GM23338 (cell line): ENCODE measurements at regions not wholly inside any gene's neighbourhood (a gene's known extent, or its start where the extent isn't known, plus 50 kb on each side); places are given as distances from the start of the nearest gene placed in this dataset.

Experiments used
- ATAC-seq: fragments of 200-7000 bp; cut with Tn5 transposase; 3 replicates; pipeline ENCODE4 v1.9.1; 2020
- DNase-seq: peaks from one replicate; pipeline ENCODE4 v3.0.0-alpha.2; 2015; ENCODE audit warnings: low spot score
- H2AFZ ChIP-seq: fragments of 200-600 bp; sonication (generic); 2 replicates; pipeline ENCODE4 v1.8.0; 2016; ENCODE audit warnings: antibody characterized with exemption, mild to moderate bottlenecking, moderate library complexity
- H3F3A ChIP-seq: fragments of 200-600 bp; sonication (generic); replicated peaks from 2 replicates; pipeline ENCODE4 v1.8.0; 2017; ENCODE audit warnings: antibody characterized with exemption, mixed run types, low read depth
- H3K27ac ChIP-seq: fragments of 200-600 bp; sonication (generic); 2 replicates; pipeline ENCODE4 v1.6.1; 2016; ENCODE audit warnings: low read depth
- H3K27me3 ChIP-seq: fragments of 200-600 bp; sonication (generic); 2 replicates; pipeline ENCODE4 v1.8.0; 2016; ENCODE audit warnings: mild to moderate bottlenecking, mixed run types, moderate library complexity; ENCODE audit not compliant: insufficient read depth
- H3K36me3 ChIP-seq: fragments of 200-600 bp; sonication (generic); 2 replicates; pipeline ENCODE4 v1.8.0; 2016; ENCODE audit warnings: mild to moderate bottlenecking; ENCODE audit not compliant: insufficient read depth
- H3K4me1 ChIP-seq: fragments of 200-600 bp; sonication (generic); 2 replicates; pipeline ENCODE4 v1.8.0; 2016; ENCODE audit warnings: mild to moderate bottlenecking, moderate library complexity; ENCODE audit not compliant: insufficient read depth
- H3K4me2 ChIP-seq: fragments of 200-600 bp; sonication (generic); 2 replicates; pipeline ENCODE4 v1.7.1; 2017; ENCODE audit warnings: mixed run types
- H3K4me3 ChIP-seq: fragments of 200-600 bp; sonication (generic); 2 replicates; pipeline ENCODE4 v1.6.1; 2016; ENCODE audit warnings: mixed run types
- H3K79me2 ChIP-seq: fragments of 200-600 bp; sonication (generic); replicated peaks from 2 replicates; pipeline ENCODE4 v1.8.0; 2017; ENCODE audit warnings: mild to moderate bottlenecking; ENCODE audit not compliant: insufficient read depth
- H3K9me2 ChIP-seq: fragments of 200-600 bp; sonication (generic); 2 replicates; pipeline ENCODE4 v1.8.0; 2017; ENCODE audit not compliant: insufficient read depth
- H4K20me1 ChIP-seq: fragments of 200-600 bp; sonication (generic); replicated peaks from 2 replicates; pipeline ENCODE4 v1.8.0; 2017; ENCODE audit warnings: mild to moderate bottlenecking; ENCODE audit not compliant: insufficient read depth
- H3K27ac Mint-ChIP-seq: 2 replicates; pipeline ENCODE4 v1.8.0; 2020; ENCODE audit warnings: inconsistent platforms, mild to moderate bottlenecking, moderate library complexity, mixed read lengths
- H3K27me3 Mint-ChIP-seq: 3 replicates; pipeline ENCODE4 v1.8.0; 2022; ENCODE audit warnings: low read depth, mild to moderate bottlenecking, moderate library complexity, mixed read lengths, inconsistent platforms; ENCODE audit not compliant: insufficient read depth, poor library complexity
- H3K36me3 Mint-ChIP-seq: 3 replicates; pipeline ENCODE4 v1.8.0; 2021; ENCODE audit warnings: low read depth, mild to moderate bottlenecking, inconsistent platforms, moderate library complexity, mixed read lengths
- H3K4me1 Mint-ChIP-seq: 3 replicates; pipeline ENCODE4 v1.8.0; 2020; ENCODE audit warnings: mild to moderate bottlenecking, inconsistent platforms, mixed read lengths
- H3K4me3 Mint-ChIP-seq: 3 replicates; pipeline ENCODE4 v1.8.0; 2021; ENCODE audit warnings: moderate library complexity, mild to moderate bottlenecking, inconsistent platforms, mixed read lengths
- H3K9me3 Mint-ChIP-seq: 3 replicates; pipeline ENCODE4 v1.8.0; 2020; ENCODE audit warnings: moderate library complexity, mild to moderate bottlenecking, inconsistent platforms, mixed read lengths
- JUNB ChIP-seq: IDR thresholded peaks from one replicate; pipeline ENCODE4 v1.6.1; 2016; ENCODE audit warnings: antibody characterized with exemption; ENCODE audit not compliant: unreplicated experiment
- POLR2AphosphoS5 ChIP-seq: IDR thresholded peaks from 2 replicates; pipeline ENCODE4 v1.6.1; 2016; ENCODE audit warnings: antibody characterized with exemption, low read depth
- STAT1 ChIP-seq: IDR thresholded peaks from one replicate; pipeline ENCODE4 v1.6.1; 2016; ENCODE audit warnings: antibody characterized with exemption; ENCODE audit not compliant: unreplicated experiment
- ZNF114 ChIP-seq: fragments of 250-450 bp; sonication (Bioruptor Pico); IDR thresholded peaks from 2 replicates; pipeline ENCODE4 v1.5.0; 2020; ENCODE audit warnings: mild to moderate bottlenecking, moderate library complexity
- ZNF331 ChIP-seq: fragments of 250-450 bp; sonication (Bioruptor Pico); IDR thresholded peaks from 2 replicates; pipeline ENCODE4 v1.5.0; 2020; ENCODE audit warnings: low read depth, mild to moderate bottlenecking, moderate library complexity
- TF ChIP-seq, protein P1 (sequence below): fragments of 250-450 bp; sonication (Bioruptor Pico); IDR thresholded peaks from 2 replicates; pipeline ENCODE4 v1.5.0; 2020; ENCODE audit warnings: mild to moderate bottlenecking, moderate library complexity
- TF ChIP-seq, protein P2 (sequence below): IDR thresholded peaks from 2 replicates; pipeline ENCODE4 v1.6.1; 2016; ENCODE audit warnings: antibody characterized with exemption

DNA sequence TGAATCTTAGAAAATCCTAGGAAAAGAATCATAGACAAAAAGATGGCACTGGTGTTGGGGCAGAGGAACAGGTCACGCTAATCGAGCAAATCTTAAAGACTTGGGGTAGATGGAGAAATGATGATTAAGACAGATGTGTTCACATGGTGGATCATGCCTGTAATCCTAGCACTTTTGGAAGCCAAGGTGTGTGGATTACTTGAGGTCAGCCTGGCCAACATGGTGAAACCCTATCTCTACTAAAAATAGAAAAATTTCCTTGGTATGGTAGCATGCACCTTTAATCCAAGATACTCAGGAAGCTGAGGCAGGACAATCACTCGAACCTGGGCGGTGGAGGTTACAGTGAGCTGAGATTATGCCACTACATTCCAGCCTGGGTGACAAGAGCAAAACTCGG, 145.7 kb upstream of the HSFY2 start (continued):
- TF ChIP-seq, protein P1, sequence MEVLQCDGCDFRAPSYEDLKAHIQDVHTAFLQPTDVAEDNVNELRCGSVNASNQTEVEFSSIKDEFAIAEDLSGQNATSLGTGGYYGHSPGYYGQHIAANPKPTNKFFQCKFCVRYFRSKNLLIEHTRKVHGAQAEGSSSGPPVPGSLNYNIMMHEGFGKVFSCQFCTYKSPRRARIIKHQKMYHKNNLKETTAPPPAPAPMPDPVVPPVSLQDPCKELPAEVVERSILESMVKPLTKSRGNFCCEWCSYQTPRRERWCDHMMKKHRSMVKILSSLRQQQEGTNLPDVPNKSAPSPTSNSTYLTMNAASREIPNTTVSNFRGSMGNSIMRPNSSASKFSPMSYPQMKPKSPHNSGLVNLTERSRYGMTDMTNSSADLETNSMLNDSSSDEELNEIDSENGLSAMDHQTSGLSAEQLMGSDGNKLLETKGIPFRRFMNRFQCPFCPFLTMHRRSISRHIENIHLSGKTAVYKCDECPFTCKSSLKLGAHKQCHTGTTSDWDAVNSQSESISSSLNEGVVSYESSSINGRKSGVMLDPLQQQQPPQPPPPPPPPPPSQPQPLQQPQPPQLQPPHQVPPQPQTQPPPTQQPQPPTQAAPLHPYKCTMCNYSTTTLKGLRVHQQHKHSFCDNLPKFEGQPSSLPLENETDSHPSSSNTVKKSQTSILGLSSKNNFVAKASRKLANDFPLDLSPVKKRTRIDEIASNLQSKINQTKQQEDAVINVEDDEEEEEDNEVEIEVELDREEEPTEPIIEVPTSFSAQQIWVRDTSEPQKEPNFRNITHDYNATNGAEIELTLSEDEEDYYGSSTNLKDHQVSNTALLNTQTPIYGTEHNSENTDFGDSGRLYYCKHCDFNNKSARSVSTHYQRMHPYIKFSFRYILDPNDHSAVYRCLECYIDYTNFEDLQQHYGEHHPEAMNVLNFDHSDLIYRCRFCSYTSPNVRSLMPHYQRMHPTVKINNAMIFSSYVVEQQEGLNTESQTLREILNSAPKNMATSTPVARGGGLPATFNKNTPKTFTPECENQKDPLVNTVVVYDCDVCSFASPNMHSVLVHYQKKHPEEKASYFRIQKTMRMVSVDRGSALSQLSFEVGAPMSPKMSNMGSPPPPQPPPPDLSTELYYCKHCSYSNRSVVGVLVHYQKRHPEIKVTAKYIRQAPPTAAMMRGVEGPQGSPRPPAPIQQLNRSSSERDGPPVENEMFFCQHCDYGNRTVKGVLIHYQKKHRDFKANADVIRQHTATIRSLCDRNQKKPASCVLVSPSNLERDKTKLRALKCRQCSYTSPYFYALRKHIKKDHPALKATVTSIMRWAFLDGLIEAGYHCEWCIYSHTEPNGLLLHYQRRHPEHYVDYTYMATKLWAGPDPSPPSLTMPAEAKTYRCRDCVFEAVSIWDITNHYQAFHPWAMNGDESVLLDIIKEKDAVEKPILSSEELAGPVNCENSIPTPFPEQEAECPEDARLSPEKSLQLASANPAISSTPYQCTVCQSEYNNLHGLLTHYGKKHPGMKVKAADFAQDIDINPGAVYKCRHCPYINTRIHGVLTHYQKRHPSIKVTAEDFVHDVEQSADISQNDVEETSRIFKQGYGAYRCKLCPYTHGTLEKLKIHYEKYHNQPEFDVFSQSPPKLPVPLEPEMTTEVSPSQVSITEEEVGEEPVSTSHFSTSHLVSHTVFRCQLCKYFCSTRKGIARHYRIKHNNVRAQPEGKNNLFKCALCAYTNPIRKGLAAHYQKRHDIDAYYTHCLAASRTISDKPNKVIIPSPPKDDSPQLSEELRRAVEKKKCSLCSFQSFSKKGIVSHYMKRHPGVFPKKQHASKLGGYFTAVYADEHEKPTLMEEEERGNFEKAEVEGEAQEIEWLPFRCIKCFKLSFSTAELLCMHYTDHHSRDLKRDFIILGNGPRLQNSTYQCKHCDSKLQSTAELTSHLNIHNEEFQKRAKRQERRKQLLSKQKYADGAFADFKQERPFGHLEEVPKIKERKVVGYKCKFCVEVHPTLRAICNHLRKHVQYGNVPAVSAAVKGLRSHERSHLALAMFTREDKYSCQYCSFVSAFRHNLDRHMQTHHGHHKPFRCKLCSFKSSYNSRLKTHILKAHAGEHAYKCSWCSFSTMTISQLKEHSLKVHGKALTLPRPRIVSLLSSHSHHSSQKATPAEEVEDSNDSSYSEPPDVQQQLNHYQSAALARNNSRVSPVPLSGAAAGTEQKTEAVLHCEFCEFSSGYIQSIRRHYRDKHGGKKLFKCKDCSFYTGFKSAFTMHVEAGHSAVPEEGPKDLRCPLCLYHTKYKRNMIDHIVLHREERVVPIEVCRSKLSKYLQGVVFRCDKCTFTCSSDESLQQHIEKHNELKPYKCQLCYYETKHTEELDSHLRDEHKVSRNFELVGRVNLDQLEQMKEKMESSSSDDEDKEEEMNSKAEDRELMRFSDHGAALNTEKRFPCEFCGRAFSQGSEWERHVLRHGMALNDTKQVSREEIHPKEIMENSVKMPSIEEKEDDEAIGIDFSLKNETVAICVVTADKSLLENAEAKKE = no peak
- TF ChIP-seq POLR2AphosphoS5 (no peak), STAT1 (no peak)
- TF ChIP-seq, protein P2, sequence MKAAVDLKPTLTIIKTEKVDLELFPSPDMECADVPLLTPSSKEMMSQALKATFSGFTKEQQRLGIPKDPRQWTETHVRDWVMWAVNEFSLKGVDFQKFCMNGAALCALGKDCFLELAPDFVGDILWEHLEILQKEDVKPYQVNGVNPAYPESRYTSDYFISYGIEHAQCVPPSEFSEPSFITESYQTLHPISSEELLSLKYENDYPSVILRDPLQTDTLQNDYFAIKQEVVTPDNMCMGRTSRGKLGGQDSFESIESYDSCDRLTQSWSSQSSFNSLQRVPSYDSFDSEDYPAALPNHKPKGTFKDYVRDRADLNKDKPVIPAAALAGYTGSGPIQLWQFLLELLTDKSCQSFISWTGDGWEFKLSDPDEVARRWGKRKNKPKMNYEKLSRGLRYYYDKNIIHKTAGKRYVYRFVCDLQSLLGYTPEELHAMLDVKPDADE = no peak

DNA sequence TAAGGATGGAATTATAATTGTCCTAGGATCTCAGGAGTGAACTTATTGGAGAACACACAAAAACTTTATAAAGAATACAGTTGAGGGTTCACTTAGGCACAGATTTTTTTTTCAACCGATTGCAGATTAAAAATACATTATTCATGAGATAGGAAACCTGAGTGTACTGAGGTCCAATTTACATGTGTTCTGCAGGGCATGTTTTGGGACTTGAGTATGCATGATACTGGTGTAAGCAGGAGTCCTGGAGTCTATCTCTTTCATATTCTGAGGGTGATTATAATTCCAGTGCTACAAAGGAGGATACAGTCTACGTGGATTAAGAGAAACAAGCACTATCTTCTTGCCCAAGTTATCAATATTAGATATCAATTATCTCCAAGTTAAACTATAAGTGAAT, 139.3 kb upstream of the HSFY2 start:
- no peak for ATAC-seq
- no peaks in the 10 kb centered on the region for H3K9me2 ChIP-seq
- no peaks in the 10 kb centered on the region for H4K20me1 ChIP-seq
- H3K36me3 ChIP-seq = no peaks in the 10 kb centered on the region
- Mint-ChIP-seq H3K27ac (no peak overlapping the region), H3K9me3 (peaks cover 3% of the 10 kb centered on the region; the same call in 1 of the 3 replicates), H3K4me3 (no peak overlapping the region), H3K36me3 (peaks cover 3% of the 10 kb centered on the region; the same call in 2 of the 3 replicates), H3K27me3 (peaks cover 1% of the 10 kb centered on the region), H3K4me1 (peaks cover 12% of the 10 kb centered on the region; the same call in 1 of the 3 replicates)
- H3K27me3 ChIP-seq = no peaks in the 10 kb centered on the region
- H3K79me2 ChIP-seq = no peaks in the 10 kb centered on the region
- H3F3A ChIP-seq = no peaks in the 10 kb centered on the region
- H2AFZ ChIP-seq = no peak overlapping the region
- H3K4me3 ChIP-seq = no peak overlapping the region
- H3K4me2 ChIP-seq = no peak overlapping the region
- peaks cover 3% of the 10 kb centered on the region for H3K4me1 ChIP-seq
- no peak overlapping the region for H3K27ac ChIP-seq
- no peak for DNase-seq
- no peak for TF ChIP-seq ZNF114 (CRISPR knock-in tag)
- TF ChIP-seq STAT1 = no peak
- TF ChIP-seq, protein P1 = no peak
- TF ChIP-seq POLR2AphosphoS5 = no peak
- TF ChIP-seq JUNB = no peak
- TF ChIP-seq ZNF331 (CRISPR knock-in tag) = no peak
- TF ChIP-seq, protein P2 = no peak
